Stimulated activated CD4-positive, alpha-beta T cell treated with anti-CD3 and anti-CD28 coated beads, TNF-alpha, amount 100 ng/mL, for 1 hour (primary cell): ENCODE measurements at regions not wholly inside any gene's neighbourhood (a gene's known extent, or its start where the extent isn't known, plus 50 kb on each side); places are given as distances from the start of the nearest gene placed in this dataset.

ENCODE experiments used
- DNase-seq, 3 donors: peaks; one replicate each; pipeline ENCODE4 v3.0.0-alpha.2; 2020; ENCODE audit warnings: low read depth in 3 of 3, low spot score in 1 of 3

GRCh38 chr17:77409282-77410161 lies 268.8 kb downstream of the SEC14L1 start:
- no peak for DNase-seq

GRCh38 chr17:77410470-77410869 lies 269.7 kb downstream of the SEC14L1 start:
- DNase-seq, result no peak

- no peak for DNase-seq
These were observed 274.1 kb downstream of the SEC14L1 start for GRCh38 chr17:77414811-77415400.

- no peak for DNase-seq
These were observed 275.4 kb downstream of the SEC14L1 start for GRCh38 chr17:77416105-77416713.

GRCh38 chr17:77417575-77417974 lies 276.8 kb downstream of the SEC14L1 start:
- no peak for DNase-seq

GRCh38 chr17:77418609-77419008 lies 277.8 kb downstream of the SEC14L1 start:
- no peak for DNase-seq

- DNase-seq, result no peak
These were observed 278.3 kb downstream of the SEC14L1 start for GRCh38 chr17:77419095-77419494.

- DNase-seq, result no peak
These were observed 278.9 kb downstream of the SEC14L1 start for GRCh38 chr17:77419547-77420094.

GRCh38 chr17:77420095-77420803 lies 279.5 kb downstream of the SEC14L1 start:
- no peak for DNase-seq

GRCh38 chr17:77420804-77421629 lies 280.2 kb downstream of the SEC14L1 start:
- DNase-seq, result peak in 2 of 3 donors; percentile 46 to 55

- DNase-seq, result no peak
These were observed 280.8 kb downstream of the SEC14L1 start for GRCh38 chr17:77421630-77421972.

GRCh38 chr17:77422104-77422747 lies 281.5 kb downstream of the SEC14L1 start:
- DNase-seq, result no peak

GRCh38 chr17:77422748-77423113 lies 282.0 kb downstream of the SEC14L1 start:
- no peak for DNase-seq

GRCh38 chr17:77423589-77424451 lies 283.1 kb downstream of the SEC14L1 start:
- DNase-seq, result no peak

- DNase-seq, result no peak
These were observed 284.0 kb downstream of the SEC14L1 start for GRCh38 chr17:77424585-77425344.

GRCh38 chr17:77425348-77425747 lies 284.6 kb downstream of the SEC14L1 start:
- no peak for DNase-seq

GRCh38 chr17:77425791-77426641 lies 285.2 kb downstream of the SEC14L1 start:
- DNase-seq, result peak in 1 of 3 donors; percentile 48
